Fibroblast of skin of right quadriceps (primary cell): ENCODE measurements at regions not wholly inside any gene's neighbourhood (a gene's known extent, or its start where the extent isn't known, plus 50 kb on each side); places are given as distances from the start of the nearest gene placed in this dataset.
"Not testable (repeated sequence)": the region's sequence is repeated elsewhere in the genome, so short reads cannot be mapped to it uniquely, and the experiment has no call there.

Source experiments
- DNase-seq: peaks from one replicate; pipeline ENCODE4 v3.0.0-alpha.2; 2013

DNA sequence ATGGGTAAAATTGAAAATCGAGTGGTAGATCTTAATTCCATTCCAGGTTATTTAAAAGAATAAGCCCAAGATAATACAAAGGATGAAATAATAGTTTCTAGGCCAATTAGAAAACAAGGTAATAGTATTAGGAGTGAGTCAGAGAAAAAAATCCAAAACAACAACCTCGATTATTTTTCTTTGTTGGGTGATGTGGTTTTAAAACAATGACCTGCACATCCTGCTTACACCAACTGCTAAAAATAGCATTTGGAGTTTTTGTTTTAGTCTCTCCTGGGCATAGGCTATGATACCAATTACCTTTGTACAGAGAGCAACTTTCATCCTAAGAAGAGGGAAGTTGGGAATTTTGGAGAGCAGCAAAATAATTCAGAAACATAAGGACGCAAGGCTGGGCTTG, 101.7 kb upstream of the MYO10 start:
- peak; percentile 40 for DNase-seq

DNA sequence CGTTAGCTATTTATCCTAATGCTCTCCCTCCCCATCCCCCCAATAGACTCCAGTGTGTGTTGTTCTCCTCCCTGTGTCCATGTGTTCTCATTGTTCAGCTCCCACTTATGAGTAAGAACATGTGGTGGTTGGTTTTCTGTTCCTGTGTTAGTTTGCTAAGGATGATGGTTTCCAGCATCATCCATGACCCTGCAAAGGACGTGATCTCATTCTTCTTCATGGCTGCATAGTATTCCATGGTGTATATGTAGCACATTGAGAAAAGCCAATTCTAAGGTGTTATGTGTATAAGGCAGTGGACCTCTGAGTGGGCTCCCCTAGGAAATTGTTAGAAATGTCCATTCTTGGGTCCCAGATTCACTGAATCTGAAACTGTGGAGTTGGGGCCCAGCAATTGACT, 103.1 kb upstream of the MYO10 start:
- no peak for DNase-seq

DNA sequence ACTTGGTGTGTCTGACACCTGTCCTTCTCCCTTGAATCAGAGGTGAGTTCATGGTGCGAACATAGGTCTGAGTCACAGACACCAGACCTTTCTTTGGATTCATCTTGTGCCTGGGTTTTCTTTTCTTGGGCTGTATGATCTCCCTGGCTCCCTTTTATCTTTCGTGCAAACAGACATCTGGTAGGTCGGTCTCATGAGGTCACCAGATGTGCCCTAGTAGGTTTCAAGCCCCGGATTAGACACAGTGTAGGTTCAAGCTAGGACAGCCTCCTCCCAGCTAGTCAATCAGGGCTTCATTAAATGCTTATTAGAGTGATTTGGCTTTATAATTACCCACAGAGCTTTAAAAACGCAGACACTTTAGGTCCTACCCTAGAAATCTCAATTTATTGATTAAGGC, 106.0 kb upstream of the MYO10 start:
- DNase-seq = no peak

DNA sequence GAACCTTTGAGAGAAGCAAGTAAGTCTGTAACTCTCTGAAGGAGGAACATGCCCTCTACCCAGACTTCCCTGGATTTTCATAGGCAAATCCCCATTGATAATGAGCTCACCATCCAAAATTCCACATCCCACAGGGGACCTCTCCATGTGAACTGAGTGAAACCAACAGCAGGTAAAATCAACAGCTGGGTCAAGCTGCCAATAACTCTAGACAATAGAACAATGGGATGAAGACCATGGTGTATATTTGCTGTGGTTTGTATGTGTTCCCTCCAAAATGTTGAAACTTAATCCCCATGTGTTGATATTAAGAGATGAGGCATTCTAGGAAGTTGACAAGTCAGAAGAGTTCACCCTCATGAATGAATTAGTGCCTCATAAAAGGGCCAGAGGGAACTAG, 110.2 kb upstream of the MYO10 start:
- no peak for DNase-seq

DNA sequence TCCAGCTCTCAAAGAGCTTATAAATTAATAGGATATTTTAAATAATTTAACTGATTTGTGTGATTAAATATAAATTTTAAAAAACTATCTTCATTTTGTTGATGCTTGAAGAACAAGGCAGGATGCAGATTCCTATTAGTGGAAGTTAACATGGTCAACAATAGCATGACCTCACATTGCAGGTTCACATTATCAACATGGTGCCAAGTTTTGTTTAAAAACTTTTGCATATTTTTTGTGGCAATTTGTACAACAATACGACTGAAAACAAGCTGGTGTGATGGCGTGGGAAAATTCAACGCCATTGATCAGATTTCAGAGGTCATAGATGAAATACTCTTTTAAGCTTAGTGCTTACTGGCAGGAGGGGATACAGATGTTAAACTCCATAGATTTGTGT, 114.1 kb upstream of the MYO10 start:
- no peak for DNase-seq

DNA sequence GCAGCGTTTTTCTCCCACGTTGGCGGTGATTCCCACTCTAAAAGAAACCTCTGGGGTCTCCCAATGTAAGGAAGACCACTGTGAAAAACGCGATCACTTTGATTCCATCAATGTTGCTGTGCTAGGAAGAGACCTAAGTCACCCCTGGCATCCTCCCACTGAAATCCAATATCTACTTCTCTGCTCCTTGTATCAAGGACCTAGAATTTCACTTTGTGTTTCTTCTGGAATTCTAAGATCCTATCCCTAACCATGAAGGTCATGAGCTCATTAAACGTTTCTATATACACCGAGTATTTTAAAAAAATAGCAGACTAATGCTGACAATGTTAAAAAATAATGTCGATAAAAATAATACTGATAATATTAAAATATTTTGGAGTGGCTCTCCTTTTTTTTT, 118.8 kb upstream of the MYO10 start:
- DNase-seq = no peak

DNA sequence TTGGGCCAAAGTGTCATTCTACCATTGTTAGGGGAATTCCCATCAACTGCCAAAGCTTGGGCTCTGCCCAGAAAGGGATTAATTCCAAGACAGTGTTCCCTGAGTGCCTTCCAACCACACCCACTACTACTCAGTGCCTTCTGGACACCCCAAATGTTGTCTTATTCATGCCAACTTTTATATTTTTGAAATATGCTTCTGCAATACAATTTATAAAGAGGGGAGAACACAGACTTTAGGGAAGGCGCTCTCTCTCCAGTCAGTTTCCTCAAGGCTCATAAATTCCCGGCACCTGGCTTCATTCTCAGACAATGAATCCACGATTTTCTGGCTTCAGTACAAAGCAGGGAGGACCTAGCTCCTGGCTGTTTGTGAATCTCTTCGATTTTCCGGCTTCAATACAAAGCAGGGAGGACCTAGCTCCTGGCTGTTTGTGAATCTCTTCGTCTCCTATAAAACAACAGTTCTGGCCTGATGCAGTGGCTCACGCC, 120.1 kb upstream of the MYO10 start:
- no peak for DNase-seq

DNA sequence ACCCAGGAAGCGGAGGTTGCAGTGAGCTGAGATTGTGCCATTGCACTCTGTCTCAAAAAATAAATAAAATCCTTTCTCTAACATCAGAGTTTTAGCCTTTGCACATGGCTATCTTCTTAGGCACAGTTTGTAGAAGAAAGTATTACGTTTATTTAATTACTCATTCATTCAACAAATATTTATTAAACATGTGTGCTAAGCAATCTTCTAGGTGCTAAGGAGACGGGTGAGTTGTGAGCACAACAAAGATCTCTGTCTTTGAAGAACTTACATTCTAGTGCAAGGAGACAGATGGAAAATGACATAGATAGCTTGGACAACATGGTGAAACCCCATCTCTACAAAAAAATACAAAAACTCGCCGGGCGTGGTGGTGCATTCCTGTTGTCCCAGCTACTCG, 122.3 kb upstream of the MYO10 start:
- DNase-seq = no peak

DNA sequence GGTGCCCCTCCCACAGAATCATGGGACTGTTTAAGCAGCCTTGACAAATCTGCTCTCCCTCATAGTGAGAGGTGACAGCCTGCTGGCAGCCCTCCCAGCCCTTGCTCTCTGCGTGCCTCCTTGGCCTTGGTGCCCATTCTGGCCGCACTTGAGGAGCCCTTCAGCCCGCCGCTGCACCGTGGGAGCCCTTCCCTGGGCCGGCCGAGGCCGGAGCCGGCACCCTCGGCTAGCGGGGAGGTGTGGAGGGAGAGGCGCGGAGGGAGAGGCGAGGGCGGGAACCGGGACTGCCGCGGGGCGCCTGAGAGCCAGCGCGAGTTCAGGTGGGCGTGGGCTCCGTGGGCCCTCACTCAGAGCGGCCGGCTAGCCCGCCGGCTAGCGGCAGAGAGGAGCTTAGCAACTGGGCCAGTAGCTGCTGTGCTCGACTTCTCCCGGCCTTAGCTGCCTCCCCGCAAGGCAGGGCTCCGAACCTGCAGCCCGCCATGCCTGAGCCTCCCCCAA, 125.9 kb upstream of the MYO10 start:
- no peak for DNase-seq

DNA sequence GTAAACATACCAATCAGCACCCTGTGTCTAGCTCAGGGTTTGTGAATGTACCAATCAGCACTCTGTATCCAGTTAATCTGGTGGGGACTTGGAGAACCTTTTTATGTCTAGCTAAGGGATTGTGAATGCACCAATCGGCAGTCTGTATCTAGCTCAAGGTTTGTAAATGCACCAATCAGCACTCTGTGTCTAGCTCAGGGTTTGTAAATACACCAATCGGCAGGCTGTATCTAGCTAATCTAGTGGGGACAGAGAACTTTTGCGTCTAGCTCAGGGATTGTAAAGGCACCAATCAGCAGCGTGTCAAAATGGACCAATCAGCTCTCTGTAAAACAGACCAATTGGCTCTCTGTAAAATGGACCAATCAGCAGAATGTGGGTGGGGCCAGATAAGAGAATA, 126.7 kb upstream of the MYO10 start:
- DNase-seq = not testable (repeated sequence)

DNA sequence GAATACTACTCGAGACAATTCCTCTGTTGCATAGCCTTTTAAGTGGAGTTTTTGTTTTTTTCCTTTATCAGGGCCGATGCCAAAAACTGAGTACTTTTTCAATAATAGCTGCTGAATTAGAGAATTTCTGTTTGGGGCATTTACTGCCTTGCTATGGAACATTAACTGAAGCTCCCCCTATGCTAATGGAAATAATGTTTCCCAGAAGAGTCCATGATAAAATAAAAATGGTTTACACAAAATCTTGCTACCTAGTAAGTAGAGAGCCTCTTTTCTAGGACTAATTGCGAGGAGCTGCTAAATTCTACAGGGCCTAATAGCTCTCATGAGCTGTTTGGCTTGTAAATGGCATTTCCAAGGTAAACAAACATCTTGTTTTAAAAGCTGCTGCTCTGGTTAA, 128.2 kb upstream of the MYO10 start:
- DNase-seq = no peak

DNA sequence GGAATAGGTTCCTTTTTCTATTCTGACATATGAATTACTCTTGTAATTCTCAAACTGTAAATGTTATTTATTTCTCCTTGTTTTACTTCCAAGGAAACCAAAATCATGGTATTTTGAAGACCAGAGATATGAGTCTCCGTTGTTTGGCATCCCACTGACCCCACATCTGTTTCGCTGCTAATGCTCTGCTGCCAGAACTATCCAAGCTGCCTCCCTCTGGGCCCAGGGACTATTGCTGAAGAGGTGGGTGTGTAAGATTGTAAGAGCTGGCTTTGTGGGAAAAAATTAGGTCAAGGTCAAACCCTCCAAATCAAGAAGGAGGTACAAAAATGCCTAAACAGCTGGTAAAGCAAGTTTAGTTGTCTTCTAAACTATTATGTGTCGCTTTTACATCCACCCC, 129.4 kb upstream of the MYO10 start:
- DNase-seq = no peak

DNA sequence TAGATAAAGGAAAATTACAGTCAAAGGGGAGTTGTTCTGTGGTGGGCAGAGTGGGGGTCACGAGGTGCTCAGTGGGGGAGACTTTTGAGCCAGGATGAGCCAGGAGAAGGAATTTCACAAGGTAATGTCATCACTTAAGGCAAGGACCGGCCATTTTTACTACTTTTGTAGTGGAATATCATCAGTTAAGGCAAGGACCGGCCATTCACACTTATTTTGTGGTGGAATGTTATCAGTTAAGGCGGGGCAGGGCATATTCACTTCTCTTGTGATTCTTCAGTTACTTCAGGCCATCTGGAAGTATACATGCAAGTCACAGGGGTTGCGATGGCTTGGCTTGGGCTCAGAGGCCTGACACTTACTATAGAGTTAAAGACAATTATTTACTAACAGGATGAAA, 129.9 kb upstream of the MYO10 start:
- DNase-seq = not testable (repeated sequence)

DNA sequence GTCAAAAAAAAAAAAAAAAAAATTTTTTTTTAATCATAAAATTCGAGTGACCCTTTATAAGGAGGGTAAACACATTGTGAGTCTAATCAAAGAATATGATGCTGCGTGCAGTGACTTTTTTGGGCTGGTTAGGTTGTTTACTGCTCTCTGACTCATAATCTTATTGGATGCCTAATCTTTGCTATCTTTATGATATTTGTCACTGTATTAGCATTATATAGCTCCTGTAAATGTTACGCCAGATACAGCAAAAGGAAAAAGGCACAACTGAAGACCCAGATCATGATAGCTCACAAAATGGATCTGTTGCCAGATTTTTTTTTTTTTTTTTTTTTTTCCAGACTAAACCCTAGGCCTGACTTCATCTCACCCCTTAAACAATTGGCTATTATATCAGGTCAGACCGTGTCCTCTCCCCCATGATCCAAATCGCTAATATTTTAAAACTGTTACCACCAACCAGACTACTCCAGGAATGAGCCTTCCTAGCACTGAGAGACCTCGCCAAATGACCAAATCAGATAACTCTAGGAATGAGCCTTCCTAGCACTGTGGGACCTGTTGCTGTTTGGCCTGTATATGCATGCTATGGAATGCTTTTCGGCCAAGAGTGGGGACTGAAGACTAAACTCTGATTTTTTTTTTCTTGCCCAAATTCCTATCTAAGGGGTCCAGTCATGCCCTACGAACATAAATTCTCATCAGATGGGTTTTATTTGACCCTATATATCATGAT, 131.7 kb upstream of the MYO10 start:
- no peak for DNase-seq

DNA sequence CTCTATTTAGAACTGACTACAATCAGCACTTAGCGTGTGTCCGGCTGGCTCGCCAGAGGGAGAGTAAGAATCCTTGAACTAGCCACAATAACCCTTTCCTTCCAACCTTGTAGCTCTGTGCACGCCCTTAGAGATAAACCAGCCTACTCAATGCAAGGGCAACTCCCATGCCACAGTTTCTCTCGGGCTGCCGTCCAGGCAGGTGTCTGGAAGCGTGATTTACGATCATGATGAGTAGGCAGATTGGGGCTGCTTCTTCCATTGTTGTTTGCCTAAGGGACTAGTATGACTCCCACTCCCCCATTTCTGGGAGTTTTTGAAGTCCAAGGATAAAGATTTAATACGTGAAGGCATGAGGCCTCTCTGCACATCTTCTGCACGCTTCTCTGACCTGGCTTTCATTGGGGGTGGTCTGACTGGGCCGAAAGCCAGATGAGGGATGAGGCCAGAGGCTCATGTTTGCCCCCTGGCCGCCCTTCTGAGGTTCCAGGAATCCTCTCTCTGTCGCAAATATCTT, 134.0 kb upstream of the MYO10 start:
- DNase-seq = no peak

DNA sequence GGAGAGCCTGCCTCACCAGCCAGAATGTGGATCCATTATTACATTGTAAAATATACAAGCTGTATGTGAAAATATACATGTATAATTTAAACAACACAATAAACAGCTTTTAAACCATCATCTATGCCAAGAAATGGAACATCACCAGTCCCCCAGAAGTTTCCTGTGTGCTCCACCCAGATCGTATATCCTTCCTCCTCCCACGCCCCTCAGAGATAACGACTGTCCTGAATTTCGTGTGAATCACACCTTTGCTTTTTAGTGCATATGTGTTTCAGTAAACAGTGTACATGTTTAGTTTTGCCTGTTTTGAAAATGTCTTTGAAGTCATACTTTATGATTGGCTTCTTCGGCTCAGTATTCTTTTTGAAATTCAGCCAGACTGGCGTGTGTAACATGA, 134.6 kb upstream of the MYO10 start:
- no peak for DNase-seq

DNA sequence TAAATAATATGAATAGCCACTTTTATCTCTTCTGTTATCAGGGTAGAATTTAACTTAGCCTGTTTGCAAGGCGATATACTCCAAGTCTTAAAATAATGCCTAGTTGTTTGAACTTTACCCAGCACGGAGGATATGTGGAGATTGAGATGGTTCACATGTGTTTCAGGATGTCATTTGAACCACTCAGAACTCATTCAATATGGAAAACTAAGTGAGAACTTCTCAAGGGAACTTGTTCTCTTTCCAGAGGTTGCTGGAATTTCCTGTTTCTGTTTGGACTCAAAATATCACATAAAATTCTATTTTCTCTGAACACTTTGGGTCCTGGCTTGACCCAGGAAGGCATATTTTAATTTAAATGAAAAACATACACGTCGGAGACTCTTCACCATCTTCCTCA, 139.1 kb upstream of the MYO10 start:
- no peak for DNase-seq

DNA sequence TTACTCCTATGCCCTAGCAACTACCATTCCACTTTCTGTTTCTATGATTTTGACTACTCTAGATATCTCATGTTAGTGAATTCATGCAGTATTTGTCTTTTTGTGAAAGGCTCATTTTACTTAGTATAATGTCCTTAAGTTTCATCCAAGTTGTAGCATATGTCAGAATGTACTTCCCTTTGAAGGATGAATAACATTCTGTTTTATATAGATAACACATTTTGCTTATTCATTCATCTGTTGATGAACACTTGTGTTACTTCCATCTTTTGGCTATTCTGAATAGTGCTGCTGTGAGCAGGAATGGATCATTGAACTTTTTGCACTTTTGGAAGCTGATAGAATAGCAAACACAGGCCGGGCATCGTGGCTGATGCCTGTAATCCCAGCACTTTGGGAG, 140.2 kb upstream of the MYO10 start:
- no peak for DNase-seq

DNA sequence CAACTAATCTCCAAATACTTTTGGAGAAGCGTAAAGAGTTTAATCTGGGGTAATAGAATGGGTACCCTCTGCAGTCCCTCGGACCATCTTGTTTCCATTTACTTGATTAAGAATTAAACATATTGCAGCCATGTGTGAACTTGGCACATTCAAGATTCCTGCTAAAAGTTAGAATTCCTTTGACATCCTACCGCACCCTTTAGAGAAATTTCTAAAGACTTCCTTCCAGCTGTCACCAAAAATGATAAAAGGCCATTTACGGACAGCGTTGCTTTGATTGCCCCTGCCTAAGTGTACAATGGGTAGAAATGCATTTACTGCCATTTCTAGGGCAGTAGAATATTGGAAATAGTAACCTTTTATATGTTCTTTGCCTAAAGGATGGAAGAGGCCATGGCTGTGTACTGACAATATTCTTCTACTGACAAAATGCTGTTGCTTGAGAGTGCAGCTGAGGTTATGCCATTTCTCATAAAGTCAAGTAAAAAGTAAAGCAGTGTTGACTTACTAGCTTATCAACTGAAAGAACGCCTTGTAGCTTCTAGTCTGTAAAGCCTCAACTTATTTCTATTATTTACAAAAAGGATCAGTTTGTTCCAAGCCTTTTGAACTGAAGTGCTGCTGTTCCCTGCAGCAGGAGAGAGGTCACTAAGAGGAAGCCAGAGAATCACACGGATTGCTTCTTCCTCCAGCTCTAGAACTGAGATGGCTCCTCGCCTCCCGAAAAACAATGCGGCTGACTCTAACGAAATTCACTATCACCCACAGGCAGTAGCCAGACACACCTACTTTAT, 139.8 kb upstream of the BASP1 start:
- peak; percentile 57 for DNase-seq

DNA sequence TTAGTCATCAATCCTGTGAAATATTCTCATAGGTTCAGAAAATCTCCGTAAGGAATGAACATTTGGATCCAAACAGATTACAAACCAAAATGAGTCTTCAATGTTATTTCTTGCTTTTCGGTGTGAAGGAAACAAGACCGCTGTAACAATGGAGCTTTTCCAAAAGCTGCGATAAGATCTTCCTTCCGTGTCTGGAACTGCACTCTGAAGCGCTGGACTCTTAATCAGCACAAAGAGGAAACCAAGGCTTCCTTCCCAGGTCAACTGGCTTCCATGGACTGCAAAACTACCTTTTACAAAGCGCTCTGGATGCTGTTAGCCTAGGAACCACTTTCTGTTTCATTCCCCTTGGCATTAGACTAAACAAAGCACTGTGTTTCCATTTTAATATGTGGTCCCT, 137.9 kb upstream of the BASP1 start:
- no peak for DNase-seq

DNA sequence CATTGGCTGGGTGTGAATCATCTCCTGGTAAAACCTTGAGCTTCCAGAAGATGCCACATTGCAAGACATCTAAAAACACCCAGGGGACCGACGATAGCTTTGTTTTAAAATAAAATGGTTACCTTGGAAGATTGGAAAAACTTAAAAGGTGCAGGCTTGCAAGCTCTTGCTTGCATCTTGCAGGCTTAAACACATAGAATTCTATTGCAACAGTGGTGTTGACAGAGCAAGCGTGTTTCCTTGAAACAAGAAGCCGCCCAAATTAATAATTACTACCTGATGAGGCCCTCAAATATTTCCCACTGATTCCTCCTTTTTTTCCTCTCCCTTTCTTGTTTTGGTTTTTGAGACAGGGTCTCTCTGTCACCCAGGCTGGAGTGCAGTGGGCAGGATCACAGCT, 137.1 kb upstream of the BASP1 start:
- DNase-seq = peak; percentile 39

DNA sequence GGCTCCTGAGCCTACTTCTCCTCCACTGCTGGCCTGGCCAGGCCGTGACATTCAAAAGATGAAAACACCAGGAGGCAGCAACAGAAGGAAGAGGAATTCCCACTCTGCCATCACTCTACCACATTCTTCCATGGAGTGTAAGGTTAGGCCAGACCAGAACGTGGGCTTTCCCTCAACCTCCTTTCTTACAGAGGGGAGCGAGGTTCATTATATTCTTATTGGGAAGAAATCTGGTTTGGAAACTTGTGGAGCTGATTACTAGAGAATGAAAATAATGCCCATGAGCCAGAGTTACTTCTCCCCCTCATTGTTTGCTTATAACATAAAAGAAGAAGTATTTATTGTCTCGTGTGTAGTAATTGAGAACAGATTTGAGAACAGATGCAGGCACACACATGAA, 136.3 kb upstream of the BASP1 start:
- peak; percentile 78 for DNase-seq

DNA sequence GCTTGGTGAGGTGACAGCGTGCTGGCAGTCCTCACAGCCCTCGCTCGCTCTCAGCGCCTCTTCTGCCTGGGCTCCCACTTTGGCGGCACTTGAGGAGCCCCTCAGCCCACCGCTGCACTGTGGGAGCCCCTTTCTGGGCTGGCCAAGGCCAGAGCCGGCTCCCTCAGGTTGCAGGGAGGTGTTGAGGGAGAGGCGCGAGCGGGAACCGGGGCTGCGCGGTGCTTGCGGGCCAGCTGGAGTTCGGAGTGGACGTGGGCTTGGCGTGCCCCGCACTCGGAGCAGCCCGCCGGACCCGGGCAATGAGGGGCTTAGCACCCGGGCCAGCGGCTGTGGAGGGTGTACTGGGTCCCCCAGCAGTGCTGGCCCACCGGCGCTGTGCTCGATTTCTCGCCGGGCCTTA, 134.2 kb upstream of the BASP1 start:
- DNase-seq = not testable (repeated sequence)

DNA sequence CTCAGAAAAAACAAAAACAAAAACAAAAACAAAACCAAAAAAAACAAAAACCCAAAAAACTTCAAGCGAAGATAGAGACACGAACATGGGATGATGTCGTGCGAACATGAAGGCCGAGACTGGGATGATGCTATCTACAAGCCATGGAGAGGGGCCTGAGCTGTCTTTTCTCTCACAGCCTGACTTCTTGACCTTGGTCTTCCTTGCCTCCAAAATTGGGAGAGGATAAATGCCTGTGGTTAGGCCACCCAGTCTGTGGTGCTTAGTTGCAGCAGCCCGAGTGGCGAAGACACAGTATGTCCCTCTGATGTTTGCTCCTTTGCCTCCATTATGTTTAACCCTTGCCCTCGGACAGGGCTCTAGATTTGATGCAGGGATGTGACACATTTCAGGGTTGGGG, 130.4 kb upstream of the BASP1 start:
- peak; percentile 66 for DNase-seq
